NT2/D1 (cell line): ENCODE measurements at regions not wholly inside any gene's neighbourhood (a gene's known extent, or its start where the extent isn't known, plus 50 kb on each side); places are given as distances from the start of the nearest gene placed in this dataset.

ENCODE experiments used
- SUZ12 ChIP-seq: IDR thresholded peaks from 2 replicates; pipeline ENCODE4 v1.6.1; 2011; ENCODE audit not compliant: insufficient read length, insufficient read depth; ENCODE audit errors: extremely low read depth
- YY1 ChIP-seq: IDR thresholded peaks from 2 replicates; pipeline ENCODE4 v1.6.1; 2011; ENCODE audit not compliant: insufficient read length, insufficient read depth
- ZNF274 ChIP-seq: IDR thresholded peaks from 2 replicates; pipeline ENCODE4 v1.6.1; 2011; ENCODE audit warnings: mild to moderate bottlenecking, low read depth, low read length

DNA sequence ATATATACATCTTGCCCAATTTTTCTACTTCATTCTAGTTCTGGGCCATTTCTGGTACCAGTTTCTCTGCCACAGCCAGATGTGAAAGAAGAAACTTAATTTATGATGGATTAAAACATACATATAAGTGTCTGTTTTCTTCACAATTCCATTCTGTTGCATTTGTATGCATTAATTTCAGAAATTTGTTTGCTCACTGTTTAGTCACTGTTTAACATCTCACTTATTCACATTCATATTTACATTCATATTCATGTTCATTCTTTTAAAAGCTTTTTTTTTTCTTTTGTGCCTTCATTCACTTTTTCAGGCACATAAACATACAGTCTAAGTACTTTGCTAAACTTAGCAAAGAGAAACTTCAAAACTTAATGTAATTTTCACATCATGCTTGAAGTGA lies 684.0 kb upstream of the CDH9 start:
- no peak for TF ChIP-seq YY1
- TF ChIP-seq ZNF274, result no peak
- no peak for TF ChIP-seq SUZ12
